GM21526 (cell line): ENCODE measurements at regions not wholly inside any gene's neighbourhood (a gene's known extent, or its start where the extent isn't known, plus 50 kb on each side); places are given as distances from the start of the nearest gene placed in this dataset.
"Not testable (repeated sequence)": the region's sequence is repeated elsewhere in the genome, so short reads cannot be mapped to it uniquely, and the experiment has no call there.

Experiments used
- ATAC-seq: cut with Tn5 transposase; IDR thresholded peaks from one replicate; pipeline ENCODE4 v1.9.1; 2021; ENCODE audit warnings: moderate library complexity; ENCODE audit not compliant: unreplicated experiment, low FRiP score

- ATAC-seq: no peak
Measured at GRCh38 chr2:82814146-82814545, 1644.9 kb downstream of the SUCLG1 start.

DNA sequence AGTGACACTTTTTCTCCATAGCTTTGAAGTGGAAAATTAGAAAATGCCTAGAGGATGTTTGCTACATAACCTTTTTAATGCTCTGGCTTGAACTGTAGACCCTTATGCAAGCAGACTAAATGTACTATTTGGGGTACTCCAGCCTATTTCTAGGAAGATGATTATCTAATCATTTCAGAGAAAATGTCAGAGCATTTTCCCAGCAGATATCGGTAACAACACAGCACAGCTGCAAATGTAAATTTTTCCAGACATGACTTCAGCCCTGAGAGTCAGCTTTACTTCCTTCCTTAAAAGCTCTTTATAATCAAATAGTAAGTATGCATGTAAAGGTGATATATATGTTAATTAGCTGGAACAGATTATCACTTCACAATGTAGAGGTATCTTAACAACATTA lies 1647.1 kb downstream of the SUCLG1 start:
- no peak for ATAC-seq

GRCh38 chr2:82803307-82803706 lies 1655.8 kb downstream of the SUCLG1 start:
- ATAC-seq: no peak

DNA sequence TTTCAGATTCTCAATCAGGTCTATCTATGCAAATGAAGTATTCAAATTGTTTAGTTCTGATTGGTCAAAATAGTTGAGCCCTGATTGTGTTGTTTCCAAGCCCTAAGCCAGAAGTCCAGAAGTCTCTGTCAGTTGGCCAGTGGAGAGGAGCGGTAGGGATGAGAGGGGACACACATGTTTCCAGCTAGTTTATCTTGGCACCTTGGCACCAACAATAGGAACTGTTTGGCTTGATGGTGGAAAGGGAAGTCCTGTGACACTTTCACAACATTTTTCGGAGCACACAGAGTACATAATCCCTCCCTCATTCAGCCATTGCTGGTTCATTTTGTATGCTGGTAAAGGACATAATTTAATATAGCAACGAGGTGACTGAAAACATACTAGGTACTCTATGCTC lies 1661.6 kb downstream of the SUCLG1 start:
- no peak for ATAC-seq

DNA sequence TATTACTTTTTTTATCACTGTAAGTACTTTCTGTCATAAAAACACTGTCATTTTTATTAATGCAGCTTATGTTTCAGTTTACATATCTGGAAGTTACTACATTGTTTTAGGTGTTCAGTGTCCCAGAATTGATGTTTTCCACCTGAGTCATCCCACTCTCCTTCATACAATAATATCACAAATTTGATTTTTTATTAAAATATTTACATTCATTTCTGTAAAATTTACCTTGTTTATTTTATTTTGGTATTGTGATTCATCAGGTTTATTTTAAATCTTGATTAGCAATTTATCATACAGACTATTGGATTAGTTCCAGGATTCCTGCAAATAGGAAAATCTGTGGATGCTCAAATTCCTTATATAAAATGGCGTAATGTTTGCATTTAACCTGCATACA lies 1662.9 kb downstream of the SUCLG1 start:
- no peak for ATAC-seq

GRCh38 chr2:82795446-82795845 lies 1663.6 kb downstream of the SUCLG1 start:
- no peak for ATAC-seq

- no peak for ATAC-seq
Measured at GRCh38 chr2:82793711-82794435, 1665.2 kb downstream of the SUCLG1 start.

DNA sequence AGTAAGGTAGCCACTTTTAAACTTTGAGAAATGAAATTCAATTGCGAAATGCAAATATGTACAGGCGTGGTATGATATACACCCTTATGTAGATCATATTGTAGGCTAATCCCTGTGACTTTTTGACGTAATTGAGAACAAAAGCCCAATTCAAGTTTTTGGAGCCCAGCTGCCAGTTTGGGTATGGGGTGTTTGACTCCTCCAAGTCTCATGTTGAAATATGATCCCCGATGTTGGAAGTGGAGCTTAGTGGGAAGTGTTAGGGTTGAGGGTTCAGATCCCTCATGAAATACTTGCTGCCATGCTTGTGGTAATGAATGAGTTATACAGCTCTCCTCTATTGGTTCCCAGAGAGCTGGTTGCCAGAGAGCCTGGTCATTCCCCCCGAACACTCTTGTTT lies 1666.8 kb downstream of the SUCLG1 start:
- no peak for ATAC-seq

- no peak for ATAC-seq
Measured at GRCh38 chr2:82790206-82791021, 1668.7 kb downstream of the SUCLG1 start.

GRCh38 chr2:82789851-82790205 lies 1669.3 kb downstream of the SUCLG1 start:
- ATAC-seq: no peak

DNA sequence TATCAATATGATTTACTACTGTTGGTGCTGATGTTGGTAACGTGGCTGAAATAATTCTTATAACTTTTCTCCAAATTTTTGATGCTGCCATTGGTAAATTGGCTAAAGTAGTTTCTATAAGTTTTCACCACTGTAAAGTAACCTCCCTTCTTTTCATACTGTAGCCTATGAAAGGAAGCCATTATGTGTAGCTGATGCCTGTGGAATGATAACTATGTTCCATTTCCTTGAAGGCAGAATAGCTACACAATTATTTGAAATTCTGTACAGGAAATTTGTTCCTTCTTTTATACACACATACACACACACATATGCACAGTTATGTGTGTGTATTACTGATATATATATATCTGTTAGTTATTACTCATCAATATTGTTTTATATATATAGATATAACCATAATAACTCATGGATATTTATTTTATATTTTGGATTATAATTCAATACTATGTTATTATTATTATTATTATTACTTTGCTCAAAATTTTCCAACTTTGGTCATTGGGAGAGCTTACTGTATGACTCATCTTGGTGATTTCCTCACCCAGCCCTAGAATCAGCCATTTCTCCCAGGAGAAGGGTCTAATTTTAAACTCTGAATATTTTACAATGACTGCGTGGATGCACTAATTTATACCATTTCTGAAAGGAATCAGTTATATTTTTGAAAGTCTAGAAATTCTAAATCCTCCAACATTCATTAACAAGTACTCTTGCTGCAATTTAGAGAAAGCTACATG lies 1677.7 kb downstream of the SUCLG1 start:
- ATAC-seq: no peak

- no peak for ATAC-seq
Measured at GRCh38 chr2:82780050-82780449, 1679.0 kb downstream of the SUCLG1 start.

DNA sequence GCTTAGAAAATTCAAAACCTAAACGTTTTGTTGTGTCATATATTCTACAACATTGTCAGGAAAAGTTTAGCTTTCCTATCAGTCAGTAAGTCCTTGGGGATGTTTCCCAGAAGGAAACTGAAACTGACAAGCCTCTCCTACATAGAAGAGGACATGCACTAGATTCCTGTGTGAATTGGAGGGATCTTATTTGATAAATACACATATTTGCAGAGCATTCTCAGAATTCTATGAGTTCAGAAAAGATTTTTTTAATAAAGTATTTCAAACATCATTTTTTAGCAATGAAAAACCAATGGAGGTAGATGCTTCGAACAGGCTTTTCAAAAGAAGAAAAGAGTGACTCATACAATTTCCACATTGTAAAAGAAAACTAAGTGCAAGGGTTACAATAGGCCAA lies 1706.7 kb downstream of the SUCLG1 start:
- no peak for ATAC-seq

GRCh38 chr2:82748653-82749052 lies 1710.4 kb downstream of the SUCLG1 start:
- no peak for ATAC-seq

DNA sequence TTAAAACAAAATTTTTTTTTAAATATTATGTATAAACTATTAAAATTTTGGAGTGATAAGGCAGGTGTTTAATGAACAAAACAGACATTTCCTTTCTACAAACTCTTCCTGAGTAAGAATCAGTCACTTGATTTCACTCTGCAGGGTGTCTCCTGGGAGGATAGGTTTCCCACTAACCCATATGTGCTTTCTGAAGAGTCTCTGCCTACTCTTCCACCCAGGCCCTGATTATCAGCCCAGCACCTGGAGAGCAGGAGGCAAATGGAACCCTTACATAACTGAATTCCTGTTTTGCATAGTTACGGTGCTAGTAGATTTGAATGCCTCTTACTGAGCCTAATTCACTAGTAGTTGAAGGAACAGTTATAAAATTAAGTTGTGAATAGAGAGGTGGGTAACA lies 1718.6 kb downstream of the SUCLG1 start:
- ATAC-seq: no peak

DNA sequence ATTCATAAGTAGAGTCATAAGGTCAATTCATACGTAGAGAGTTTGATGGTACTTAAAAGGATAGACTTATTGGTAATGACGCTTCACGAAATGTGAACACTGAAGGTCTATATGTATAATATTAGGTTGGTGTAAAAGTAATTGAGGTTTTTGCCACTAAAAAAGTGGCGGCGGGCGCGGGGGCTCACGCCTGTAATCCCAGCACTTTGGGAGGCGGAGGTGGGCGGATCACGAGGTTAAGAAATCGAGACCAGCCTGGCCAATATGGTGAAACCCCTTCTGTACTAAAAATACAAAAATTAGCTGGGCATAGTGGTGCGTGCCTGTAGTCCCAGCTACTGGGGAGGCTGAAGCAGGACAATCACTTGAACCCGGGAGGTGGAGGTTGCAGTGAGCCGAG lies 1721.1 kb downstream of the SUCLG1 start:
- not testable (repeated sequence) for ATAC-seq

GRCh38 chr2:82735336-82735735 lies 1723.7 kb downstream of the SUCLG1 start:
- ATAC-seq: no peak

DNA sequence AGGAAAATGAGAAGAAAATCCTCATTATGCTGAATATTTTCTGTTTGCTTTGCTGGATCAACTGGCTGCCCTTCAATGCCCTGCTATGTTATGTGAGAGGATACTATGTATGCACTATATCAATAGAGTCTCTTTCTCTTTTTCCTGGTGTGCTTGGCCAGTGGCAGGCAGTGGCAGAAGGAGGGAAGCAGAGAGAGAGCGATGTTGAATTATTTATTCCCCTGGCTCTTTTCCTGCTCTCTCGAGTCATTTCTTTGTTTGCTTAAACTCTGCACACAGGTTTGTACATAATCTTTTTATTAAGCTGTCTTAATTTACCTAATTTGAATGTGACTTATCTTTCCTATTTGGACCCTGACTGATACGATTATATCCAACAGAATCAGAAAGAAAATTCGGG lies 1727.3 kb downstream of the SUCLG1 start:
- ATAC-seq: no peak

DNA sequence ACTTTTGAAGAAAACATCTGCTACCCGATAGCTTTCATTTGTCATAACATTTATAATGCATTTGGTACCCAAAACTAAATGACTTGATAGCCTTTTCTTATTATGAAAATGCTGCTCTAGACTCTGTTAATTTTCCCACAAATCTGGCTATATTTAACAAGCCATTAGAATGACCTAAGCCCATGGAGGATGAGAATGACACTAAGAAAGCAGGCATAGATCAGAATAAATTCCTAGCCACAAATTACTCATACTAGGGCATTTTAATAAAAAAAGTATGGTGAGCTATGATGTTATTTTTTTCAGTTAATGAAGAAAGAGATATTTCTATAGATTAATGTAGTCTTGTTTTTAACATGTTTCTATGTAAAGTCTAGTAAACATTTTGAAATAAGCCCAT lies 1728.3 kb downstream of the SUCLG1 start:
- no peak for ATAC-seq

- no peak for ATAC-seq
Measured at GRCh38 chr2:82728090-82728489, 1731.0 kb downstream of the SUCLG1 start.

DNA sequence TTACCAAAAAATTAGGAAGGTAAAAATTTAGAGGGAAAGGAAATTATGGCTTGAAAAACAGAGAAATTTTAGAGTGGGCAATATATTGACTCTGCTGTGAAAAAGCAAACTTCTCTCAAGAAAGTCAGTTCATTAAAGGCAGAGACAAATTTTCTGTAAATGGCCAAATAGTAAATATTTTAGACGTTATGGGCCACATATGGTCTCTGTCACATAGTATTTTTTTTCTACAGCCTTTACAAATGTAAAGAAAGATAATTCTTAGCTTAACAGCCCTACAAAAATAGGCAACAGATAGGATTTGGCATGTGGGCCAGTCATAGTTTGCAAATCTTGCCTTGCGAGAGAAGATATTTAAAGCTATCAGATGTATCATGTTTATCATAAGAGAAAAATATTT lies 1750.4 kb downstream of the SUCLG1 start:
- ATAC-seq: no peak
